Left kidney (tissue), 1 donor: ENCODE measurements at regions not wholly inside any gene's neighbourhood (a gene's known extent, or its start where the extent isn't known, plus 50 kb on each side); places are given as distances from the start of the nearest gene placed in this dataset.

Source experiments
- DNase-seq: peaks from one replicate; pipeline ENCODE4 v3.0.0-alpha.2; 2013

DNA sequence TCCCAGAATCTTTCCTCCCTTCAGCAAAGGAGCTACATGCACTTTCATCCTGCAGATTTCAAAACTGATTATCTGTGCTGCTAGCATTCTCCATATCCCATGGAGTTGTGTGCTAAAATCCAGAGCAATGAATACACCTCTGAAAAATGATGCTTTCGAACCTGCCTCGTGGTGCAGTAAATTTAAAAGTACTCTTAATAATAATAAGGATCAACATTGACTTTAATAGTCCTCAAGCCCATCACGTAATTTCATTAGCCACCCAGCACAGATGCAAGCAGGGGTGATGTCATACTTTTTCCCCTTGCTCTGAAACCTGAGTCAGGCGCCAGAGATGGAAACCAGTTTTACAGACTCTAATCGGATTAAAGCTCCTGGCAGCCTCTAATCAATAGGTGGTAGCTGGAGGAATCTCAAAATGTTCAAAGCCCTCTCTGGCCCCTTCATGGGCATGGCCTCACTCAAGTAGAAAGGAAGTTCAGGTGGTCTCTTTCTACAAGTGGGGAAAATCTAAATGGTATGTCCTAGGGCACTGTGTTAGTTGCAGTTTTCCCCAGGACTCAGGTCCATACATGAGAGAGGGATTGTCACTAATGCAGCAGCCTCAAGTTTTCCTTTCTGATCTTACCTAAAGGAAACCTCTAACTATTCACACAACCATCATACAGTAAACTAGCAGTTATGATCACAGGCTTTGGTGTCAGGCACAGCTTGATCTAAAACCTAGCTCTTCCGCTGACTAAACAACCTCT lies 221.6 kb upstream of the SLC30A5 start:
- no peak for DNase-seq

DNA sequence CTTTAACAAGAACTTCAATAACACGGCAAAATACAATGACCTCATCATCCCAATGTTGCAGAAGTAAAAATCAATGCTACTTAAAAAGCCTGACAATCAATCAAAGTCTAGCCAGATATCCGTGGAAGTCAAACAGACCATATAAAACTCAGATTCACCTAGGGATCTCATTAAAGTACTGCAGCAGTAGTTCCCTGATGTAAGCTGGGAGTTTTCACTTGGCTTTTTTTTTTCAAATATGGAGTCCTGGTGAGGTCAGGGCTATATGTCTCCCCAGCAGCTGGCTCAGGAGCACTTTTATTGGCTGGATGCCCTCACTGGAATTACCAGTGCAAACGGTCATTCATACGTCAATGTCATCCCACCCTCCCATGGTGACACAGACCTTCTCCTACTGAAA lies 220.6 kb upstream of the SLC30A5 start:
- no peak for DNase-seq

DNA sequence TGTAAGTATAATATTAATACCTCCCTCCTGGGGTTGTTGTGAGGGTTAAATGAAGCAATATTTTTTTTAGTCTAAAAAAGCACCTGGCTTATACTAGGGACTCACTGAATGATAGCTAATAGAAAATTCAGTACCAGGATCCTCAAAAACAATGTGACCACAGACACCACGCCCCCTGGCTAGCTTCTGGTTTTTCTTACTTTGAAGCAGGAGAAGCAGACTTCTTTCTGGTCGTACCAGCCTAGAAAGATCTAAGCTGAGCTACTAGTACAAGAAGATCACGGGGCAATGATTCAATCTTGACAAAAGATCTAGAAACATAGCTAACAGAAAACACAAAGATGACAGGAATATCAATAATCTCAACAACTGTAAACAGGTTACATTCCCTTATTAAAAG lies 218.5 kb upstream of the SLC30A5 start:
- no peak for DNase-seq

DNA sequence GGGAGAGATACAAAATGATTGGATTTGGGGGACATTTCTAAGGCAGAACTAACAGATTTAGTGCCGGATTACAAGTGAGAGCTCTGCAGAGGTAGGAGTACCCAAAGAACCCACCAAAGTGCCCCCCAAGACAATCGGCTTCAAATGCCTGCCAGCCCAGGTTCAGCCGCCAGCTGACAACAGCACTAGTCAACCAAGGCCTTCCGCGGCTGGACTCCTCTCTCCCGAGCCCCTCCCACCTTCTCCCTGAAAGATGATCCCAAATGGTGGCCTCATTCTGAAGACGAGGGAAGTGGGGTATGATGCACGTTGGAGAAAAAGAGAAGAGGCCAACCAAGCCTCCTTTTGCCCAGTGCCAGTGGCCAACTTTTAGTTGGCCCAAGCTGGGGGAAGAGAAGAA lies 210.4 kb upstream of the SLC30A5 start:
- DNase-seq: no peak

DNA sequence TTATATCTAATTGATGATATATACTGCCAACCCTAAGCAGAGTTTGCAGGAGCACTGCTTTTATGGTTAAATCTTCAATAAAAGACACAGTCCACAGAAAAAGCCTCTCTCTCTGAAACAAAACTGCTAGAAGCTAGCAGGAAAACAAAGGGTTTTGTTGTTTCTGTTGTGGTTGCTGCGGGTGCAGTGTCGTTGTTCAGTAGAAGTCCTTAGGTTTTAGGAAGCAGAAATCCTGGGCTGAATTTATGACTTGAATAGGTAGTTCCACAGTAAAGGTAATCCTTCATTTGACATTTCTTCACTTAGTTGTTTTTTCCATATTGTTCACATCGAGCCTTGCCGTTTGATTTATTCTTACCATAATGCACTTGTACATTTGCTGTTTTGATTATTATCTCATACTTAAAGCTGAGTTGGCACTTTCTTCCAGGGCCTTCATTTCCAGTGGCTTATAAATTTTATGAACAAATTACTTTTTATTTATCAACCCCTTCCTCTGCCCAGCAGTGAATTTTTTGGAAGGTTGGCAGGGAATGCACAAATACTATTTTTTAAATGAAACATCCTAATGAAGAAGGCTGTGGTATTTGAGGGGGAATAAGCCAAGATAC lies 209.6 kb upstream of the SLC30A5 start:
- DNase-seq: no peak

DNA sequence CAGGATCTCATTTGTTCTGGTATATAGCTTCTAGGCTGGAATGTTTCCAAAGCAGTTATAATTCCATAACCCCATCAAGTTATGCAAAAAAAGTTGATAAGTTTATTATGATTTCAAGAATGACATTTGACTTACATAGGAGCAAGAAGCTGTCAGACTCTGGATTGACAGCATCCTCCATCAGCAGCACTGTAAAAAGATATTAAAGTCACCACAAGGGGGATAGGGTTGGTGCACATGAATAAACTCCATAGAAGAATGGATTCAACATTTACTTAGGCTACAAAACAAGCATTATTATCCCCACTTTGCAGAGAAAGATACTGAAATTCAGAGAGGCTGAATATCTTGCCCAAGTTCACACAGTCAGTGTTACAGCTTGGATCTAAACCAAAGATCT lies 208.9 kb upstream of the SLC30A5 start:
- DNase-seq: no peak

DNA sequence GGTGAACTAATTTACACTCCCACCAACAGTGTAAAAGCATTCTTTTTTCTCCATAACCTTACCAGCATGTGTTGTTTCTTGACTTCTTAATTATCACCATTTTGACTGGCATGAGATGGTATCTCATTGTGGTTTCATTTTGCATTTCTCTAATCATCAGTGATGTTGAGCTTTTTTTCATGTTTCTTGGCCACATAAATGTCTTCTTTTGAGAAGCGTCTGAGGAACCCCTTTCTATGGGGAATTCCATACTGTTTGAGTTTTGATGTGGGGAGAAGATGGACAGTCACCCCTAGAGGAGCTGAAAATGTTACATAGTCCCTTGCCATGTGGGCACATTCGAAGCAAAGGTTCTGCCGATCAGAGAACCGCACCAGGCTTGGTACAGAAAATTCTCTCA lies 207.0 kb upstream of the SLC30A5 start:
- no peak for DNase-seq

DNA sequence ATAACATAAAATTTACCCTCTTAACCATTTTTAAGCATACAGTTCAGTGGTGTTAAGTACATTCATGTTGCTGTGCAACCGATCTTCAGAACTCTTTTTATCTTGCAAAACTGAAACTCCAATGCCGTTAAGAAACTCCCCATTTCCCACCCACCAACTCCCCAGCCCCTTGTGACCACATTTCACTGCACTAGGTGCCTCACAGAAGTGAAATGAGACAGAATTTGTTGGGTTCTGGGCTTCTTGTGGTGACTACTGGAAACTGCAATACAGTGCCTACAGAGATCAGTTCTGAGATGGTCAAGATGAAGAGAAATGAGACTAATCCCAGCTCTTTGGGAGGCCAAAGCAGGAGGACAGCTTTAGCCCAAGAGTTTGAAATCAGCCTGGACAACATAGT lies 202.1 kb upstream of the SLC30A5 start:
- DNase-seq: no peak

DNA sequence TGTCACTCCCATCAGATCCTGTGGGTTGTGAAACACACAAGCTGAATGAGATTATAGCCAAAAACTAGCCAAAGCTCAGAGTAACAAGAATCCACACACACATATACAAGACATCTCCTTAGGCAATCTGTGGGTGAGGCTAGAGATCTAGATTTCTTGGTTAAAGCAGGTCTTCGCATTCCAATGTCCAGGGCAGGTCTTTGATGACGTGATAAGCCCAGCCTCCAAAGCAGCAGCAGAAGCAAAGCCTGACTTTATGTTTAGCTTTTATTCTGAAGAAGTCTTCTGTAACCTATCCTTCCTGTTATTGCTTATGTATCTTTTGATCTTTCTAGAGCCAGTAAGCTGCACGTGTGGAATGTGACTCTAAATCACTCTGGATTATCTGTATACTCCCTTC lies 199.1 kb upstream of the SLC30A5 start:
- DNase-seq: no peak

DNA sequence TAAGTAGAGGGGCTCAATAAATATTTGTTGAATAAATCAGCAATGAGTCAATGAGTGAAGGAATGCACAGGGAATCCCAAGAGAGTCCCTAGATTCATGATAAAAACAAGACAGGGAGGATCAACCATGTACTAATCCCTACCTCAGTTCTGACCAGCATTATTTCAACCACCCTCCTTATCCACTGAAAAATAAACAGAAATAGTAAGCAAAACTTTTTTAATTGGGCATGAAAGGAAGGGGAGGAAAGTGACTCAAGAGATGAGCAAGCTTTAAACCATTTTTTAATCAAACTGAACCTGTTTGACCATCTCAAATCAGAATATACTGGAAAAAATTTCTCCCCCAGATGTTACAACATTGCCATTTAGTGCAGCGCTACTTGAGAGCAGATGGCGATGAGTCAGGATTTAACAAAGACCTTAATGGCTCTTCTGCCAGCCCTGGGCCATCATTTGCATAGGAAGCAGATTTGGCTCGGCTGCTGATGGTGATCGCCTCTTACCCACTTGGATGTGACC lies 194.8 kb upstream of the SLC30A5 start:
- no peak for DNase-seq

DNA sequence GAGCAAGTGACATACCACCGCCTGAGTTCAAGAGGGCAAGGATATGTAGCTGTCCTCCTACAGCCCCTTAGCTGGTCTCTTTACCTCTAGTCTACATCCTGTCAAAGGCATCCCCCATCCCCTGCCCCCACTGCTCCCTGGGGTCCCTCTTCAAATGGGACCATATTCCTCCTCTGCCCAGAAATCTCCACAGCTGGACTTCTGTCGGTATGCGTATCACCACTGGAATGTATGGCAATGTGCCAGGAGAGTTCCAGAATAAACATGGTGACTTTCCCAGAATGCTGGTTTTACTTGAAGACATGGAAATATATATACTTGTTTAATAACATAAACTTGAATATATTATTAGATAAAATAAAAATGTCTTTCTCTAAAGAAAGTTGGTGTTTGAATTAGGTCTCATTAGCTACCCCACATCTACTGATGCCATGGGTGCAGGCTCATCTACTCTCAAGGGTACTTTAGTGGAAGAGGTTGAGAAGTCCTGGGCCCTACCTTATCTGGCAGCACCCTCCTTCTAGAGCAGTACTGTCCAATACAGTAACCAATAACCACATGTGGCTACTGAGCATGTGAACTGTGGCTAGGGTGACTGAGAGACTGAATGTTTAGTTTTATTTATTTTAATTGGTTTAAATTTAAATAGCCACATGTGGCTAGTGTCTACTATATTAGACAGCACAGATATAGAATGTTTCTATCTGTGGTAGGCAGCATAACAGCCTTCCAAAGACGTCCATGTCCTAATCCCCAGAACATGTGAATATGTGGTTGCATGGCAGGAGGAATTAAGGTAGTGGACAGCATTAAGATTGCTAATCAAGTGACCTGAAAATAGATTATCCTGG lies 181.7 kb upstream of the SLC30A5 start:
- DNase-seq: no peak

DNA sequence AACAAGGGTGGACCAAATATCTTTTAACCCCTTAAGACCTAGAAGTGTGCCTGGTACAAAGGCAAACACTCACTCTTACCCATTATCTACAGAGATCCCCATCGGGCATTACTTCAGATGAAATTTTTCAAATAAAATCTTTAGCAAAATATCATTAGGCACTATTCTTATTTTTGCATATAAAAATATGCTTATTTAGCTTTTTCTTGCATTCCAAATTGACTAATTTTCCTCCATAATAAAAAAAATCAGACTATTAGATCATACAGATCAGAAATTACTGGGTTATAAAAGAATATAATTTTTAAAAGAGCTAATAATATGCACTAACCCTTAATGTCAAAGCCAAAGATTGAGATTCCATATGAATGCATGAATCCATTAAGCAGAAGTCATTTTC lies 178.7 kb upstream of the SLC30A5 start:
- DNase-seq: no peak

DNA sequence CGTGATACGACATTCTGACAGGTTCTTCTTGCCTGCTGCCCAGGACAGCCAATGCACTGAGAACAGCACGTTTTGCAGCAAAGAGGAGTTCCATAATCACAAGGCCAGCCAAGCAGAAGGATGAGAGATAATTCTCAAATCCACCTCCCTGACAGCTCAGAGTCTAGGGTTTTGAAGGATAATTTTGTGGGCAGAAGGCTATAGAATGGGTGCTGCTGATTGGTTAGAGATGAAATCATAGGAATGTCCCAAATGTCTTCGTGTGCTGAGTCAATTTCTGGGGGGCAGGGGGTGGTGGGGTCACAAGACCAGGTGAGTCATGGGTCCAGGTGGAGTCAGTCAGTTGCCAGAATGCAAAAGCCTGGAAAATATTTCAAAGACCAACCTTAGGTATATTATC lies 175.5 kb upstream of the SLC30A5 start:
- no peak for DNase-seq

DNA sequence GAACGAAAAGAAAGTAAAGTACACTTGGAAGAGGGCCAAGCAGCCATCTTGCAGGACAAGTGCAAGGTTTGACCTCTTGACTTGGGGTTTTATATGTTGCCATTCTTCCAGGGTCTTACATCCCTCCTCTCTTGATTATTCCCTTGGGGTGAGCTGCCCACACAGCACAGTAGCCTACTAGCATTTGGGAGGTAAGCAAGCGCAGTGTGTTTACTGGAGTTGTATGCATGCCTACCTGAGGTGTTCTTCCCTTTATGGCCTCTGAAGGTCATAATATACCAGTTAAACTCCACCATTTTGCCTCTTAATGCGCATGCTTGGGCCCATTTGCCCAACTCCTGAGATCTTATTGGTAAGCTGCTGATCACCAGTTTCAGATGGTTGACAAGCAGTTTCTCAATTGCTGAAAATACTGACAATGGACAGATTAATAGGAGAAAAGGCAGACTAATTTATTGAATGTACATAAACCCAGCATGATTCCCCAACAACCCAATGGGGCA lies 173.8 kb upstream of the SLC30A5 start:
- no peak for DNase-seq

DNA sequence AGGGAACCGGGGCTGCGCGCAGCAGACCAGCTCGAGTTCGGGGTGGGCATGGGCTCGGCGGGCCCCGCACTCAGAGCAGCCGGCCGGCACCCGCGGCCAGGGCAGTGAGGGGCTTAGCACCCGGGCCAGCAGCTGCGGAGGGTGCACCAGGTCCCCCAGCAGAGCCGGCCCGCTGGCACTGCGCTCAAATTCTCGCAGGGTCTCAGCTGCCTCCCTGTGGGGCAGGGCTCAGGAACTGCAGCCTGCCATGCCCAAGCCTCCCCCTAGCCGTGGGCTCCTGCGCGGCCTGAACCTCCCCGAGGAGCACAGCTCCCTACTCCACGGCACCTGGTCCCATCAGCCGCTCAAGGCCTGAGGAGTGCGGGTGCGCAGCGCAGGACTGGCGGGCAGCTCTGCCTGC lies 172.9 kb upstream of the SLC30A5 start:
- DNase-seq: no peak

DNA sequence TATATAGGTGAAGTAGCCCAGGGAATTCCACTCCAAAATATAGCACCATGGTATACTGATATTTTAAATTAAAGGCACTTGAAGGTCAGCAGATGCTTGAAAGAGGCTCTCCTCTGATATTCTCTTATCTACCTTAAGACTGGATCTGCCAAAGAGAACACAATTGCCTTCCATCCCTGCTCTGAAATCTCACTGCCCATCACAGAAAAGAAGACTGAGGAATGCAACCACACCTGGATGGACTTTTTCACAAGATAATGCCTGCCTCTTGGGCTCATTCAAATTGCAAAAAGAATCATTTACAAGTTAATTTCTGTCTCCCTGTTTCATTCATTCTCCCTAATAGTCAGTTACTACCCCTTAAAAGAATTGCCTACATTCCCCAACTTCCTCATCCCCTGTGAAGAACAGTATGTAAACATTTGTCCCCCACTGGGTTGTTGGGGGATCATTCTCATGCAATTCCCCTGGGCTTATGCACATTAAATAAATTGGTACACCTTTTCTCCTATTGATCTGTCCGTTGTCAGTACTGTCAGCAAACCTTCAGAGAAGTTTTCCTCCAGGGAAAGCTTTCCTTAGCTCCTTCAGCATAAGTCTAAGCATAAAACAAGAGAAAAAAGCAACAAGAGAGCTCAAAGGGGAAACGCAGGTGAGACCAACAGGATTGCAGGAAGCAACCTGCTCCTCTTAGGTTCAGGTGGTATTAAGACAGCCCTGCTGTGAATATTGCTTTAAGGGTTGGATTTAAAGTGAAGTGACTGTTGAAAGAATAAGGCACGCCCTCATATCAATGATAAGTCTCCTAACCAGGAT lies 171.4 kb upstream of the SLC30A5 start:
- DNase-seq: no peak

DNA sequence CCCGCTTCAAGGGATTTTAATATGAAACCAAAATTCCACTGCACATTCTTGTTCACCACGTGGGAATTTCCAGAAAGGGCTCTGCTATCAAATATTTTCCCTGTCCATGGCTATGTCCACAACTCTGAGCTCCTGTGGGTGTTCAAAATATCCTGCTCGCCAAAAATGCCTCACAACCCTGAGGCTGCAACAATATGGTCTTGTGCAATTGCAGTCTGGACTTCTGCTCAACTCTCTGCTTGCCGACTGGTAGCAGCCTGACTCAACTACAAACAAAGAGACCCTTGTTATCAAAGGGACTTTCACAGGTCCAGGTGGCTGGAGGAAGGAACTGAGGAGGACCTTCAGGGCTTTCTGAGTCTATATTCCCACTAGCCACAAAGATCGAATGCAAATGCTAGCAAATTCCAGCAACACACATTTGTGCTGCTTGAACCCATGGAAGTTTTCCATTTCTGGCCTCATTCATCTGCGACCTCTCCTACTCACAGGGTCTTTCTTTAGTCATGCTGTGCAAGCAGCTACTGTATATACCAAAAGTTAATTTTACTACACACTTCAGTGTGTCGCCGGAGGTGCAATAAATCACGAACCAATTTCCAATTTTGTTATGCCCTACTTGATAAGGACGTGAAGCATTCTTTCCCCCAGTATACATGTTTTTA lies 169.2 kb upstream of the SLC30A5 start:
- no peak for DNase-seq

DNA sequence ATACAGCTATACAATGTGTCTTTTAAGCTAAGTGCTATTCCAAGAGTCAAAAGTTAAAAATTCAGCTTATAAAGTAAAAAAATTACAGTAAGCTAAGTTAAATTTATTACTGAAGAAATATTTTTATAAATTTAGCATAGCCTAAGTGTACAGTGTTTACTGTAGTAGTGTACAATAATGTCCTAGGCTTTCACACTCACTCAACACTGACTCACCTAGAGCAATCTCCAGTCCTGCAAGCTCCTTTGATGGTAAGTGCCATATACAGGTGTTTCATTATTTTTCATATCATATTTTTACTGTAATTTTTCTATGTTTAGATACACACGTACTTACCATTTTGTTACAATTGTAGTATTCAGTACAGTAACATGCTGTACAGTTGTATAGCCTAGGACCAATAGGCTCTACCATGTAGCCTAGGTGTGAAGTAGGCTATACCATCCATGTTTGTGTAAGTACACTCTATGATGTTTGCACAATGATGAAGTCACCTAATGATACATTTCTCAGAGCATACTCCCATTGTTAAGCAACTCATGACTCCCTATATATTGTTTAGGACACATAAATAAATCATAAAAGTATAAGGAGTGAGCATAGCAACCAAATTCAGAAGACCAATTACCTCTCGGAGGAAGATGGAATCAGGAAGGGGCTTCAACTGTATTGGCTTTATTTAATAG lies 165.1 kb upstream of the SLC30A5 start:
- DNase-seq: no peak

DNA sequence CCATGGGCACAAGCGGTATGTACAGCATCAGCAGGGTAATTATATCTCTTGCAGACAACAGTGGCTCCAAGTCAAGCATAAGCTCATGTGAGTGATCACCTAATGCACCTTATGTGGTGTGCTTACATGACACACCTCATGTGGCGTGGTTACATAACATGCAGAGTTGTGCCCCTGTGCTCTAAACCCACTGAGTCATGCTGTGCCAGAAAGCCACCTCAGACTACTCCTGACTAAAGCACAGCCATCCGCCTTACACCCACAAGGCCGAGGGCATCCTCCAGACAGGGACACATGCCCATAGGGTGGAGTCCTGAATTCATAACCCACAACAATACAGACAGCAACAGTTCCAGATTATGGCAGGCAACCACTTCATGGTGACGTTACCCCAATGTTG lies 163.7 kb upstream of the SLC30A5 start:
- DNase-seq: no peak

DNA sequence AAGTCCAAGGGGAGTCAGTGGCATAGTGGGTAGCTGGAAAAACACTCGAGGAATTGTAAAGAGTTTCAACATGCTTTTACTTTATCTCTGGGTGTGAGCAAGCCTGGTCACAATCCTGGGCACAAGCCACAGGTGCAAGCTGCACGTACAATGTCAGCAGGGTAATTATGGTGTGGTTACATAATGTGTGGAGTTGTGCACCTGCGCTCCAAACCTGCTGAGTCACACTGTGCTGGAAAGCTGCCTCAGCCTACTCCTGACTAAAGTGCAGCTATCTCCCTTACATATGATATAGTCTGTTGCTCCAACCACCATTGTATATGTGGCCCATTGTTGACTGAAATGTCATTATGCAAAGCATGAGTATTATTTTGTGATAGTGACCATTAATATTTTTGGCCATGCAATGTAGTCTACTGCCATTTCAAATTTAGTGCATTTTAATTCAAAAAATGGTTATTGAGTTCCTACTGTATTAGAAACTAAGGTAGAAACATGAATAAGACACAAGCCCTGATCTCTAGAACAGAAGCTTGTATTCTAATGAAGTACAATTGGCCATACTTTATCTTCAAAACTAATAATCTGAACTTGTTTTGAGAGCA lies 160.9 kb upstream of the SLC30A5 start:
- DNase-seq: no peak
